ENCODE measurements at regions not wholly inside any gene's neighbourhood (a gene's known extent, or its start where the extent isn't known, plus 50 kb on each side); places are given as distances from the start of the nearest gene placed in this dataset.

DNA sequence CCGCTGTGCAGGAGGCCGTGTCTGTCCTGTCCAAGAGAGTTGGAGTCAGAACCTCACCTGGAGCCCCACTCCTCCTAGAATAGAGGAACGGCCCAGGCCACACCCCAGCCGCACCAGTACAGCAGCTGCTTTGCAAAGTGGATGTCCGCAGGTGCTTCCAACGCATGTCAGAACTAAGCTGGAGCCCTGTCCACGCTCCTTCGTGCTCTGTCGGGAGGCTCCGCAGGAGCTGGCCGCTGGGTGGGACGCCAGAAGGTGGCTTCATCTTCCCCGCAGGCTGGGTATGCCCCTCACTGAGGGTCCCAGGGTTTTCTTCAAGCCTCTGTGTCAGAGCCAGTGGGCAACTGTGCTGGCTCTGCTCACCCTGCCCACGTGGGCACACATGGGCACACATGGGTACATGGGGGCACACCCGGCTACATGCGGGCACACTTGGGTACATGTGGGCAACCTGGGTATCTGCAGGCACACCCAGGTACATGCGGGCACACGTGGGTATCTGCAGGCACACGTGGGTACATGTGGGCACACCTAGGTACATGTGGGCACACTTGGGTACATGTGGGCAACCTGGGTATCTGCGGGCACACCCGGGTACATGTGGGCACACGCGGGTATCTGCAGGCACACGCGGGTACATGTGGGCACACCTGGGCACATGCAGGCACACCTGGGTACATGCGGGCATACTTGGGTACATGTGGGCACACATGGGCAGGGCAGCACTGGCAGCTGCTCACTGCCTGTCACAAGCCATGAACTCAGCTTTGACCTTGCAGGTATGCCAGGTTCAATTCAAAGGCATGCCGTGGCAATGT, 67.1 kb upstream of the CTDP1 start:
- H3K36me3 Mint-ChIP-seq (ENCODE audit: low read depth) = no peaks in the 10 kb centered on the region
- no peak for DNase-seq
- H3K27me3 Mint-ChIP-seq = peaks cover 2% of the 10 kb centered on the region
- H3K4me3 Mint-ChIP-seq = no peak overlapping the region
- no peak for ATAC-seq
- H3K9me3 Mint-ChIP-seq = no peaks in the 10 kb centered on the region
- no peaks in the 10 kb centered on the region for H3K4me1 Mint-ChIP-seq
- H3K27ac Mint-ChIP-seq = no peak overlapping the region

DNA sequence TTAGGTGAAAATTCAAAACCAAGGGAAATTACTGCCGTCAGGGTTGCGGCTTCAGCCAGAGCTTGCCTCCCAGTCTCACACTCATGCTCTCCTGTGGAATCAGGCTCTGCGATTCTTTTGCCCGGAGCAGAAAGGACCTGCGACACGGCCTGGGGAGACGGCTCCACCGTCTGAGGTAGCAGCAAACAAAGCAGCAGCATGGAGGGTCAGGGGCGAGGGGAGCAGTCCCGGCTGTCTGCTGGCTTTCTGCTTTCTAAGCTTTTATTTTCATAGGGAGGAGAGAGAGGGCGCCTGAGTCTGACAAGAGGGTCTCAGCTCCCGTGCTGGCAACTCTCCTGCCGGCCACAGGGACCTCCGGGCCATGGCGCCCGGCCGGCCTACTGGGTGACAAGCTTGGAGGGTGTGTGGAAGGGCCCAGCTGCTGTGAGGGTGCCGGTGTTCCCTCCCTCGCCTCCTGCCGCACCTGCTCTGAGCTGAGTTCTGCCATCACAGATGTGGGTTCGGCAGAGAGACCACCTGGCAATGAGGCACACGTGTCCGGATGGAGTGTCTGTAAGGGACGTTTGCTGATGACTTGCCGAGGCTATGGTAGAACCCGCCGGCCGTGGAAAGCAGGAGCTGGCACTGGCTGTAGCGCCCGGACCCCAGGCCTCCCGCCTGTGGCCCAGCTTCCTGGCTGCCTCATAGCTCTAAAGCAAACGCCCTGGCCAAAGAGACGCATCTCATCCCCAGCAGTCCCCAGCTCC, 66.2 kb upstream of the CTDP1 start:
- H3K4me3 Mint-ChIP-seq = no peak overlapping the region
- no peak overlapping the region for H3K27ac Mint-ChIP-seq
- H3K4me1 Mint-ChIP-seq = no peaks in the 10 kb centered on the region
- H3K27me3 Mint-ChIP-seq = peaks cover 2% of the 10 kb centered on the region
- no peaks in the 10 kb centered on the region for H3K9me3 Mint-ChIP-seq
- no peak for DNase-seq
- H3K36me3 Mint-ChIP-seq (ENCODE audit: low read depth) = no peaks in the 10 kb centered on the region
- ATAC-seq = no peak

DNA sequence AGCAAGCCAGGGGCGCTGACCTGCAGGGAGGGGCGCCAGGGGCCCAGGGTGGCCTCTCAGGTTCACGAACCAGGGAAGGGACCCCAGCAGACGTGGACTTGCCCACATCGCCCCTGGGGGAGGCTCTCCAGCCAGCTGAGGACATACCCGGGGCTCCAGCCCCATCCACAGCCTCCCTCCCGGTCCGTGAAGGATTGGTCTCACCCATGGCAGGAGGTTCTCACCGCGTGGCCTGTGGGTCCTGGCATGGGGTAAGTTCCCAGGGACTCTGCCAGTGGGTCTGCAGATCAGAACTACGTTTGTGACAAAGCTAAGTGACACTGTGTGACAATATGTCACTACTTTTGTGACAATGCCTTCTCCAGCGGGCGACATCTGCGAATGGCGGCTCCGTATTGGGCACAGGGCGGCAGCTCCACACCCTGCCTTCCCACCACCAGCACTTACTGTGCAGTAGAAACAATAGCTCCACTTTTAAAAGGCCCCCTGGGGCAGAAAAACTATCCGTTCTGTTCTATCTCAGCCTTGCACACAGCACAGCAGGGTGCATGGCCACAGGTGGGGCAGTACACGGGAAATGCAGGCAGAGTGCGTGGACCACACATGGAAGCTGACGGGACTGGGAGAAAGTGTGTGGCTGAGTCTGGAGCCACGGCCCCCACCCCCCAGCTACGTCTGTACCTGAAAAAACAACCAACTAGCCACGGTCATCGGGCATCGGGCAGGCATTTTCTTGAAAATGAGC, 65.2 kb upstream of the CTDP1 start:
- ATAC-seq (no peak), DNase-seq (no peak)
- Mint-ChIP-seq H3K4me1 (no peaks in the 10 kb centered on the region), H3K27ac (no peak overlapping the region), H3K36me3 (ENCODE audit: low read depth) (no peaks in the 10 kb centered on the region), H3K9me3 (no peaks in the 10 kb centered on the region), H3K27me3 (peaks cover 2% of the 10 kb centered on the region), H3K4me3 (no peak overlapping the region)

DNA sequence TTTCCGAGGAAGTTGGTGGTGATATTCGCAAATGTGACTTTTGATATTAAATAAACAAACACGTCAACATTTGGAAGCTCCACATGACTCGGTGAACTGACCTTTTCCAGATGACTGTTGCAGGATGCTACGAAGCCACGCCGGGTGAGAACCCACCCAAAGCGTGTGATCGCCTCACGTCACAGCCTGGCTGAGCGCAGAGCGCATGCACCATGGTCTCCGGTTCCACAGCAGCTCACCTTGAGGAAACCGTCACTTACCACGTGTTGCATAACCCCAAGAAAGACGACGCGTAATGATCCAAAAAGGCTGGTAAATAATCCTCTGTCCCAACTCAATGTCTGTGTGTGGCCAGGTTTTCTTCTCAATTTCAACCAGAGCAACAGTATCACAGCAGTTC, 64.5 kb upstream of the CTDP1 start:
- Mint-ChIP-seq H3K27ac (no peak overlapping the region), H3K27me3 (peaks cover 2% of the 10 kb centered on the region), H3K4me3 (no peak overlapping the region), H3K9me3 (no peaks in the 10 kb centered on the region), H3K36me3 (ENCODE audit: low read depth) (no peaks in the 10 kb centered on the region), H3K4me1 (no peaks in the 10 kb centered on the region)
- no peak for ATAC-seq
- DNase-seq = no peak

DNA sequence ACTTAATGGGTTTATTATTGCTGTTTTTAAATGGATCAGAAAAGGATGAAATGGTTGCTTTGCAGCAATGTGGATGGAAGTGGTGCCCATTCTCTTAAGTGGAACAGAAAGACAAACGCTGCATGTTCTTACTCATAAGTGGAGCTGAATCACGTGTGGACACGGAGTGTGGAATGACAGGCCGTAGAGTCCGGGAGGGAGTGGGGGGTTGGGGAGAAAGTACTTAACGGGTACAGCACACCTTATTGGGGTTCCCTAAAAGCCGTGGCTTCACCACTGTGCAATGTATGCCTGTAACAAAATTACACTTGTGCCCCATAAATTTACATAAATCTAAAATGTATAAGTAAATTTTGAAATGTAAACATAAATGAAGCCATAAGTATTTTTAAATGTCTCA, 64.0 kb upstream of the CTDP1 start:
- H3K27ac Mint-ChIP-seq = no peak overlapping the region

DNA sequence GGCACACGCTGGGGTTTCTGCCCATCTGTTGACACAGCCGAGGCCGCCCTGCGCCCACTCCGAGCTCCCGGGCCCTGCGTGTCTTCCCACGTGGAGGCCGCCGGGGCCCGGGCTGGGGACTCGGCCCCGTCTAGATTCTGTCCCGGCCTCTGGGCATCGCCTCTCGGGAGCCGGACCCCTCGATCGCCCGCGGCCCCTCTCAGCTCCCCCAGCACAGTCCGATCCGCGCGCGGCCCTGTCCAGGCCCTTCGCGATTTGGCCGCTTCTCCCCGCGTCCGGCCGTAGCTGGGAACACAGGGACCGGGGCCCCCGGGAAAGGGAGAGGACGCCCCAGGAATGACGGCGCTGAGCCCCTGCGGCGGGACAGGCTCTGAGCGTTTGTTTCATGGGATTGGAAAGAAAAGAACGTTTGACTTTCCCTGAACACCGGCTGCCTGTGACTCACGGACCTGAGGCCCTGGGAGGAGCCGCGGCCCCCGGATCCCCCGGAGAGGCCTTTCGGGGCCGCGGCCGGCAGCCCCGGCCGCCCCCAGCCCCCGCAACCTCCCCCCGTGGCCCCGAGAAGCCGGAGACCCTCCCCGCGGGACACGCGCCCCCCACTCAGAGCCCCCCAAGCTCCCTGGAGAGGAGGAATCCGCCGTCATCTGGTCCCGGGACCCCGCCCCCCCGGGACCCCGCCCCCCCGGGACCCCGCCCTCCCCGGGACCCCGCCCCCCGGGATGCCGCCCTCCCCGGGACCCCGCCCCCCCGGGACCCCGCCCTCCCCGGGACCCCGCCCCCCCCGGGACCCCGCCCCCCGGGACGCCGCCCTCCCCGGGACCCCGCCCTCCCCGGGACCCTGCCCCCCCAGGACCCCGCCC, 62.7 kb upstream of the CTDP1 start:
- H3K27ac Mint-ChIP-seq = no peak overlapping the region
- H3K4me3 Mint-ChIP-seq = no peak overlapping the region
- H3K4me1 Mint-ChIP-seq = no peaks in the 10 kb centered on the region
- no peaks in the 10 kb centered on the region for H3K36me3 Mint-ChIP-seq (ENCODE audit: low read depth)
- peaks cover 2% of the 10 kb centered on the region for H3K27me3 Mint-ChIP-seq
- H3K9me3 Mint-ChIP-seq = no peaks in the 10 kb centered on the region
- no peak for DNase-seq
- ATAC-seq = no peak

More for the DNA sequence above, 64.0 kb upstream of the CTDP1 start:
- Mint-ChIP-seq H3K4me3 (no peak overlapping the region), H3K4me1 (no peaks in the 10 kb centered on the region), H3K36me3 (ENCODE audit: low read depth) (no peaks in the 10 kb centered on the region), H3K9me3 (no peaks in the 10 kb centered on the region), H3K27me3 (peaks cover 2% of the 10 kb centered on the region)
- DNase-seq (no peak), ATAC-seq (no peak)

DNA sequence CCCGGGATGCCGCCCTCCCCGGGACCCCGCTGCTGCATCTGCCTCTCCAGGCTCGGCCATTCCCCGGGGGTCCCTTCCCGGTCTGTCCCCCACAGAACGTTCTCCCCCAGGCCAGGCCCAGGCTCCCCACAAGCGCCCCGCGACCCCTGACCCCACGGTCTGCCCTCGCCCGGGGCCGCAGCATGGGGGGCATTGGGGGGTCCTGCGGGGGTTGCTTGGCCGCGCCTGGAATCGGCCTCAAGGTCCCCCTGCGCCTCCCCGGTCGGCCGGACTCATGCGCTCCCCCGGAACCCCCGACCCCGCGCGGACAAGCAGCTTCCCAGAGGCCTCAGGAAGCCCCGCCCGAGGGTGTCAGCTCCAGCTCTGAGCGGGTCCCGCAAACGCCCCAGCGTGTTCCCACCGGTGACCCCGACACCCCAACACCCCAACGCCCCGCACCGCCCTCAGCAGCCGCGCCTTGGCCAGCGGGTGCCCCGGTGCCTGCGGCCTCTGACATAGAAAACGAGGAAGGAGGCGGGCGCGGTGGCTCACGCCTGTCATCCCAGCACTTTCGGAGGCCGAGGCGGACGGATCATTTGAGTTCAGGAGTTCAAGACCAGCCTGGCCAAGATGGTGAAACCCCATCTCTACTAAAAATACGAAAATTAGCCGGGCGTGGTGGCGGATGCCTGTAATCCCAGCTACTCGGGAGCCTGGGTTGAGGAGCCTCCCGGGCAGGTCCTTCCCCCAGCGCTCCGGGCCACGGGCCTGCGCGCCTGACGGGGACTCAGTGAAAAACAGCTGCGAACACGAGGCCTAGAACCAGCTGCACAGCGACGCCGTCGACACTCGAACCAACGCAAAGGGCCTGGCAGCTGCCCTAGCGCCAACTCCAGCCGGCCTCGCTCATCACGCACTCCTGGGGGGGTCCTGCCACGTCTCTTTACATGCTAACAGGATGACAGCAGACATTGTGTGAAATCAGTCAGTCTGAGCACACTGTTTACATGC, 61.8 kb upstream of the CTDP1 start:
- DNase-seq (no peak), ATAC-seq (no peak)
- Mint-ChIP-seq H3K27ac (no peak overlapping the region), H3K27me3 (peaks cover 2% of the 10 kb centered on the region), H3K4me3 (no peak overlapping the region), H3K36me3 (ENCODE audit: low read depth) (no peaks in the 10 kb centered on the region), H3K9me3 (no peaks in the 10 kb centered on the region), H3K4me1 (no peaks in the 10 kb centered on the region)

DNA sequence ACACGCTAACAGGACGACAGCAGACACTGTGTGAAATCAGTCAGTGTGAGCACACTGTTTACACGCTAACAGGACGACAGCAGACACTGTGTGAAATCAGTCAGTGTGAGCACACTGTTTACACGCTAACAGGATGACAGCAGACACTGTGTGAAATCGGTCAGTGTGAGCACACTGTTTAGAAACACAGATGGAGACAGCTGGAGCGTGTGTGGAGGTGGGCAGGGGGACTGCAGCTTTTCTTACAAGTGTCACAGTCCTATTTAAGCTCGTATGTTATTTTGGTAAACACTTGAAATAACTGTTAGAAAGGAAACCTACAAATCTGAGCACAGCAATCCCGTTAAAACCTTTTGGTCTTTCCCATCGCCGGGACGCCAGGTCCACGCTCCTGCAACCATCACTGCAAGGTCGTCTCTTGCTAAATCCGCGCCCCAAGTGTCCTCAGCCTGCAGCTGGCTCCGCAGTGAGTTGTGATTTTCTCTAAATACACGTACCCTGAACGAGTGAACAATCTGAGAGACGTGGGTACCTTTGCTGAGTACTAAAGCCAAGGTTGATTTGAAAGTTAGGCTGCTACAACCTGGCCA, 58.9 kb upstream of the CTDP1 start:
- Mint-ChIP-seq H3K4me3 (no peak overlapping the region), H3K9me3 (no peaks in the 10 kb centered on the region), H3K27ac (no peak overlapping the region), H3K27me3 (peaks cover 8% of the 10 kb centered on the region), H3K36me3 (ENCODE audit: low read depth) (no peaks in the 10 kb centered on the region), H3K4me1 (peaks cover 16% of the 10 kb centered on the region)
- DNase-seq = no peak
- ATAC-seq = no peak

DNA sequence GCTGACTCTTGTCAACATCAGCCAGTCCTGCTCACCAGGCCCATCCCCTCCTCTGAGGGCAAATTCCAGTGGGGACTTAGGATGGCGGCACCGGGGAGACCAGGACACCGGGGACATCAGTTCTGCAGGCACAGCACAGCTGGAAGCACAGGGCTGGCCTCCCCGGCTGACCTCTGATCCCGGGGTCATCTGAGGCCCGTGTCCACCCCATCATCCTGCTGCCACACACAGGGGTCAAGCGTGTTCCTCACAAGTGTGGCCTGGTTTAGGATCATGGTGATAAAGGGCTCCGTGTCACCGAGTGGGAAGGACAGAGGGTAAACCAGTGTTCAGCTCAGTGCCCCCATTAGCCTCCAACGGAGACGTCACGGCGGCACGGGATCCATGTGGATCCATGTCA, 58.1 kb upstream of the CTDP1 start:
- H3K9me3 Mint-ChIP-seq = no peaks in the 10 kb centered on the region
- H3K4me1 Mint-ChIP-seq = peaks cover 19% of the 10 kb centered on the region
- no peak overlapping the region for H3K27ac Mint-ChIP-seq
- ATAC-seq (no peak), DNase-seq (no peak)
- peaks cover 9% of the 10 kb centered on the region for H3K27me3 Mint-ChIP-seq
- H3K4me3 Mint-ChIP-seq = no peak overlapping the region
- H3K36me3 Mint-ChIP-seq (ENCODE audit: low read depth) = no peaks in the 10 kb centered on the region

DNA sequence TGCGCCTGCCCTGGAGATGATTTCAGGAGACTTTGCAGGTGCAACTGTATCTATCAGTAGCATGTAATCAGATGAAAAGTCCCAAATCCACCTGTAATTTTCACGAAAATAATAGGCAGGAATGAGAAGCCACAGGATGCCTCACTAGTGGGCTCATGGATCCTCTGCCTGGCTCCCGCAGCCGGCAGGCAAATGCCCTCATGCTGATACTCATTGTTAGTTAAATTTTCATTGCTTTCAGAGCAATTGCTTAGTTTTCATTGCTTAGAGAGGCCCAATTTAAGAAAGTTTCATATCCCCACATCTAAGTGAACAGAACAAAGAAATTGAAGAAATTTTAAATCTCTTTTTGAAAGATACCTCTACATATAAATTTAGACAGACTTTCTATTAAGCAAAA, 57.6 kb upstream of the CTDP1 start:
- Mint-ChIP-seq H3K4me3 (no peak overlapping the region), H3K9me3 (no peaks in the 10 kb centered on the region), H3K27me3 (peaks cover 9% of the 10 kb centered on the region), H3K27ac (no peak overlapping the region), H3K36me3 (ENCODE audit: low read depth) (no peaks in the 10 kb centered on the region), H3K4me1 (peaks cover 19% of the 10 kb centered on the region)
- ATAC-seq (no peak), DNase-seq (no peak)

DNA sequence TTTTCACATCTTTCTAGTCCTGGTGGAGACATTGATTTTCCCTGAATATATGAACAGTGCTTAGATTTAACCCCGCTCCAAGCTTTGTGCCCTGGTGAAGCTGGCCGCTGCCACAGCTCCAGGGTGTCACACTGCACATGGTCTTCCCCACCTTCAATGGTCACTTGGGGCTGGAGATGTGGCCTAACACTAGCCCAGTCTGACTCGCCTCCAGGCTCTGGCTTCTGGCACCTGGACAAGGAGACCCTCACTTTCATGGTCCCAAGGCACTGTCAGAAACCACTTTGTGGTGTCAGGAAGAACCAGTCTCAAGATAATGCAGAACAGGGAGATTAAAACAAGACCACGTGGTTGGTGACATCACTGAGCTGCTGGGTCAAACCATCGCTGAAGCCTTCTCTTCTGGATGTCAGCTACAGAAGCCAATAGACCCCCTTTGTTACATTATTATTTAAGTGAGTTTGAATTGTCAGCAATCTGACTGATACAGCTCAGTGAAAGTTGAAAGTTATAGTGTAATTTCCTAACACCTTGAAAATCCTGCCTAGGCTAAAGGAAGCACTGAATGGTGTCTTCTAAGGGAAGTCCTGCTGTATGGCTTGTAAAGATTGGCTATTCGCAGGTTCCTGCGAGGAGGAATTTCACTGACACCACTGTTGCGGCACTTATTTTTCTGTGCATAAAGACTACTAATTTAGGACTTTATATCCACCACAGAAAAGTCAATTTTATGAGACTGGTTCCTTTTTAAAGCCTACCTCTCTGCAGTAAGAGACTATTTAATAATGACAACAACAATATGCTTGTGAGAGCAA, 55.0 kb upstream of the CTDP1 start:
- ATAC-seq = no peak
- H3K27ac Mint-ChIP-seq = peak overlapping the region; percentile 42

DNA sequence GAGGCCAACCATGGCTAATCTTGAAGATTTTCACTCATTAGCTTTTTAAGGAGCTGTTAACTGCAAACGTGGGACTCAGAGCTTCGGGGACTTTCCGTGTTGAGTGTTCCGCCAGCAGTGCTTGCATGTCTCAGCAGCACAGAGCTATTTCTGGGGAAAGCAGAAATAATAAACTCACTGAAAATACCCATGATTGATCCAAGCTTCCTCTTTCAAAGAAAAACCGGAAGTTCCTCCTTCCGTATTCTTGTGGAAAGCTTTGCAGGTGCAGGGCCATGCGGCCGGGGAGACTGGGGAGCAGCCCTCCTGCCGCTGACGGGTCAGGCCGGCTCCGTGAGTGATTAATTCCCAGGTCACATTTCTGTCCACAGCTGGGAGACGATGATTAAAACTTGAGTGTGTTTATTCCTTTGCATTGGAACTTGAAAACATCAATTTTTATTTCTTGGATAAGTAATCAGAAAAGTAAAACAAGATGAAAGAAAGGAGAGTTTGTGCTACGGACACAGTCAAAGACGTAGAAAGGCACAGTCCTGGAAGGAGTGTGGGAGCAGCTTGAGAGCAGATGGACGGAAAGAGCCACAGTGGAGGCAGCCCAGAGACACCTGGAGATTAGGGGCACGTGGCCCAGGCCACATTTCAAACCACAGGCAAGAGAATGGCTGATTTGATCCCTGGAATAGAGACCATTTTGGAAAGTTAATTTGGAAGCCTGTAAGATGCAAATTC, 54.2 kb upstream of the CTDP1 start:
- peaks cover 12% of the 10 kb centered on the region for H3K27me3 Mint-ChIP-seq

More for the DNA sequence above, 55.0 kb upstream of the CTDP1 start:
- Mint-ChIP-seq H3K27me3 (peaks cover 12% of the 10 kb centered on the region), H3K4me3 (no peak overlapping the region), H3K4me1 (peaks cover 19% of the 10 kb centered on the region), H3K9me3 (no peaks in the 10 kb centered on the region), H3K36me3 (ENCODE audit: low read depth) (no peaks in the 10 kb centered on the region)
- no peak for DNase-seq

More for the DNA sequence above, 54.2 kb upstream of the CTDP1 start:
- DNase-seq (no peak), ATAC-seq (peak; percentile 52)
- Mint-ChIP-seq H3K36me3 (ENCODE audit: low read depth) (no peaks in the 10 kb centered on the region), H3K9me3 (no peaks in the 10 kb centered on the region), H3K27ac (peak overlapping the region; percentile 54), H3K4me1 (peaks cover 19% of the 10 kb centered on the region), H3K4me3 (no peak overlapping the region)

Measured in activated naive CD8-positive, alpha-beta T cell treated with anti-CD3 and anti-CD28 coated beads, Interleukin-2, amount 50 U/mL, for 24 hours (primary cell).